Caco-2 (cell line): ENCODE measurements at regions not wholly inside any gene's neighbourhood (a gene's known extent, or its start where the extent isn't known, plus 50 kb on each side); places are given as distances from the start of the nearest gene placed in this dataset.

Source experiments
- BruUV-seq: library from RNA; stranded (reverse); fragments of 400-500 nt; replicated peaks from 2 replicates; lab custom pipeline; 2021; lab: Mats Ljungman, UMichigan
- CTCF ChIA-PET: fragments of 300-600 bp; sonication (Branson Sonifier 250); formaldehyde crosslinking; loops from one replicate; lab custom pipeline; 2022; ENCODE audit warnings: antibody characterized with exemption; lab: Charles Lee
- POLR2A ChIA-PET: fragments of 300-600 bp; sonication (Branson Sonifier 250); formaldehyde crosslinking; loops from one replicate; lab custom pipeline; 2022; ENCODE audit warnings: antibody characterized with exemption; lab: Charles Lee
- DNase-seq, 2 experiments: peaks; one replicate each; pipeline versions ENCODE4 v3.0.0 to v3.0.0-alpha.2; 2020 to 2022
- H3K27me3 ChIP-seq: replicated peaks from 2 replicates; pipeline ENCODE4 v1.6.0; 2011; ENCODE audit warnings: low read length; ENCODE audit not compliant: control insufficient read depth, insufficient read depth
- H3K36me3 ChIP-seq: 2 replicates; pipeline ENCODE4 v1.5.1; 2011; ENCODE audit warnings: low read length; ENCODE audit not compliant: control insufficient read depth, insufficient read depth
- H3K4me1 ChIP-seq: fragments of 250-450 bp; sonication (Bioruptor Pico); 2 replicates; pipeline ENCODE4 v1.5.1; 2020; ENCODE audit warnings: mild to moderate bottlenecking
- H3K4me3 ChIP-seq: 2 replicates; pipeline ENCODE4 v1.5.1; 2011; ENCODE audit warnings: low read depth, mild to moderate bottlenecking, control low read depth, low read length
- H3K9me3 ChIP-seq: fragments of 250-450 bp; sonication (Bioruptor Pico); 2 replicates; pipeline ENCODE4 v1.5.1; 2020; ENCODE audit warnings: mild to moderate bottlenecking, moderate library complexity
- H3K27ac Mint-ChIP-seq: one replicate; pipeline ENCODE4 v1.8.0; 2022; ENCODE audit warnings: mixed read lengths; ENCODE audit not compliant: unreplicated experiment
- H3K27me3 Mint-ChIP-seq: one replicate; pipeline ENCODE4 v1.8.0; 2022; ENCODE audit warnings: mixed read lengths; ENCODE audit not compliant: insufficient read depth, unreplicated experiment
- H3K36me3 Mint-ChIP-seq: one replicate; pipeline ENCODE4 v1.8.0; 2022; ENCODE audit warnings: mild to moderate bottlenecking, mixed read lengths; ENCODE audit not compliant: insufficient read depth, unreplicated experiment
- H3K4me1 Mint-ChIP-seq: one replicate; pipeline ENCODE4 v1.8.0; 2022; ENCODE audit warnings: low read depth, mixed read lengths; ENCODE audit not compliant: unreplicated experiment
- H3K4me3 Mint-ChIP-seq: one replicate; pipeline ENCODE4 v1.8.0; 2022; ENCODE audit warnings: mild to moderate bottlenecking, moderate library complexity, mixed read lengths; ENCODE audit not compliant: unreplicated experiment
- H3K9me3 Mint-ChIP-seq: one replicate; pipeline ENCODE4 v1.8.0; 2022; ENCODE audit warnings: mixed read lengths; ENCODE audit not compliant: unreplicated experiment
- intact Hi-C: fragments of 100-400 bp; cut with micrococcal nuclease; formaldehyde crosslinking; loops from one replicate; pipeline ENCODE4 v1.10.0; 2022; ENCODE audit not compliant: unreplicated experiment
- TF ChIP-seq, protein P1 (sequence below), 2 experiments: fragments of 200-600 bp in 1 of 2; IDR thresholded peaks; 1 replicate in 1 of 2; 2 replicates in 1 of 2; pipeline versions ENCODE4 v1.5.1 to v1.8.0; 2011 to 2022; ENCODE audit warnings: antibody characterized with exemption in 1 of 2, control low read depth in 1 of 2, inconsistent platforms in 1 of 2, low read depth in 1 of 2, low read length in 1 of 2, mild to moderate bottlenecking in 1 of 2, moderate library complexity in 1 of 2; ENCODE audit not compliant: insufficient read depth in 1 of 2, severe bottlenecking in 1 of 2, unreplicated experiment in 1 of 2

DNA sequence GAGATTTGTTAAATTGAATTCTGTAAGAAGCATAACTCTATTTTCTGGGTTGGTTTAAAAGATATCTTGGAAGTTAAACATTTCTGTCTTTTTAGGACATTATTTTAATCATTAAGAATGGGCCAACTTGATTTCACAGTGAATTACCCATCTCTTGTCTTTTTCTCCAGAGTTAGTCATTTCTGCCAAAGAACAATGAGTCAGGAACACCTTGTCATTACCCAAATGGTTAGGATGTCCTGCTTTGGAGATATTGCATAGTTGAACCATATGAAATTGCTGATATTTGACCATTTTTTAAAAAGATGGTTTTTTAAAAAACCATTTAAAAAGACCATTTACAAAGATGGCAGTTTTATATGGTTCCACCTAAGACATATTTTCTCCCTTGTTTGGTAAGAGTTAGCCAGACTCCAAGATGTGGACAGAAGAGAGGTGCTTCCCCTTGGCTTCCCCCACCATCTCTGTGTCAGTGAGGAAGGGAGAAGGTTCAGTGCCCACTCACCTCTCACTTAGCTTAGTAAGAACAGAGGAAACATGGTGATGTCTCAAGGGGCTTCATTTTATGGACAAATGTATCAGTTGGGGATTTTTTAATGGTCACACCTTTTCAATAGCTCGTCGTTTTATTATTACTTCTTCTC lies 103.0 kb downstream of the PCSK1 start:
- Histone ChIP-seq H3K4me1 (peaks cover 31% of the 10 kb centered on the region), H3K9me3 (no peaks in the 10 kb centered on the region), H3K4me3 (no peak overlapping the region), H3K27me3 (no peaks in the 10 kb centered on the region), H3K36me3 (no peaks in the 10 kb centered on the region)
- H3K27ac Mint-ChIP-seq = no peak overlapping the region
- no peak overlapping the region for H3K4me3 Mint-ChIP-seq
- H3K9me3 Mint-ChIP-seq = peaks cover 13% of the 10 kb centered on the region
- H3K36me3 Mint-ChIP-seq = no peaks in the 10 kb centered on the region
- DNase-seq = no peak
- no peaks in the 10 kb centered on the region for H3K27me3 Mint-ChIP-seq
- CTCF ChIA-PET = no interaction called here
- BruUV-seq = no TSS peak
- H3K4me1 Mint-ChIP-seq = peaks cover 29% of the 10 kb centered on the region
- TF ChIP-seq, protein P1, sequence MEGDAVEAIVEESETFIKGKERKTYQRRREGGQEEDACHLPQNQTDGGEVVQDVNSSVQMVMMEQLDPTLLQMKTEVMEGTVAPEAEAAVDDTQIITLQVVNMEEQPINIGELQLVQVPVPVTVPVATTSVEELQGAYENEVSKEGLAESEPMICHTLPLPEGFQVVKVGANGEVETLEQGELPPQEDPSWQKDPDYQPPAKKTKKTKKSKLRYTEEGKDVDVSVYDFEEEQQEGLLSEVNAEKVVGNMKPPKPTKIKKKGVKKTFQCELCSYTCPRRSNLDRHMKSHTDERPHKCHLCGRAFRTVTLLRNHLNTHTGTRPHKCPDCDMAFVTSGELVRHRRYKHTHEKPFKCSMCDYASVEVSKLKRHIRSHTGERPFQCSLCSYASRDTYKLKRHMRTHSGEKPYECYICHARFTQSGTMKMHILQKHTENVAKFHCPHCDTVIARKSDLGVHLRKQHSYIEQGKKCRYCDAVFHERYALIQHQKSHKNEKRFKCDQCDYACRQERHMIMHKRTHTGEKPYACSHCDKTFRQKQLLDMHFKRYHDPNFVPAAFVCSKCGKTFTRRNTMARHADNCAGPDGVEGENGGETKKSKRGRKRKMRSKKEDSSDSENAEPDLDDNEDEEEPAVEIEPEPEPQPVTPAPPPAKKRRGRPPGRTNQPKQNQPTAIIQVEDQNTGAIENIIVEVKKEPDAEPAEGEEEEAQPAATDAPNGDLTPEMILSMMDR (IDR thresholded peaks at IDR 0.05; ENCODE audit: insufficient read depth in 1 of 2, low read depth in 1 of 2, low read length in 1 of 2, severe bottlenecking in 1 of 2, unreplicated experiment in 1 of 2) = no peak
- intact Hi-C loops = loop anchor here (2.0 to 5.0 kb wide), 3 partner anchors 13 to 218 kb away; no protein-coding TSS in a partner anchor
- POLR2A ChIA-PET = no interaction called here

DNA sequence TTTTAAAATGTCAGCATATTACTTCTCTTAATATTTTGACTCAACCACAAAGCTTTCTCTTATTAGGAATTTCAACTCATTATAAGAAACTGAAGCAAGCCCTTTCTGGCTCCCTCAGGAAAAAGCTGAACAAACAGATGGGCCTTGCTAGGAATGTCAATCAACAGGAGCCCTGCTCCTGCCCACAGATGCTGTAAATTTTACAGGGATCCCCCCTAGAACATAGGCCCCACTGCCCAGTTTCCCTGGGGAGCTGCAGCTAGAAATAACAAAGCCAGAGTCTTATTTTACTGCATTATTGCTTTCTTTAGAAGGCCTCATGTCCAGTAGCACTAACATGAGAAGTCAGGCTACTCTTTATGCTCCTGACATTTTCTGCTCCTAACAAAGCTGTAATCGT lies 103.8 kb downstream of the PCSK1 start:
- no peak overlapping the region for H3K4me3 ChIP-seq
- TF ChIP-seq, protein P1 (IDR thresholded peaks at IDR 0.05; ENCODE audit: insufficient read depth in 1 of 2, low read depth in 1 of 2, low read length in 1 of 2, severe bottlenecking in 1 of 2, unreplicated experiment in 1 of 2) = no peak
- ChIA-PET POLR2A (interaction anchor here (0.6 kb wide), 1 partner anchor 241 kb away, joined by 7 read pairs; no protein-coding TSS in a partner anchor), CTCF (no interaction called here)
- DNase-seq = no peak
- Mint-ChIP-seq H3K4me3 (no peak overlapping the region), H3K27ac (no peak overlapping the region), H3K27me3 (no peaks in the 10 kb centered on the region), H3K9me3 (peaks cover 13% of the 10 kb centered on the region), H3K36me3 (no peaks in the 10 kb centered on the region), H3K4me1 (peaks cover 29% of the 10 kb centered on the region)
- H3K4me1 ChIP-seq = peaks cover 31% of the 10 kb centered on the region
- intact Hi-C loops = no loop called here
- H3K36me3 ChIP-seq = no peaks in the 10 kb centered on the region
- H3K9me3 ChIP-seq = no peaks in the 10 kb centered on the region
- no peaks in the 10 kb centered on the region for H3K27me3 ChIP-seq
- BruUV-seq = no TSS peak

DNA sequence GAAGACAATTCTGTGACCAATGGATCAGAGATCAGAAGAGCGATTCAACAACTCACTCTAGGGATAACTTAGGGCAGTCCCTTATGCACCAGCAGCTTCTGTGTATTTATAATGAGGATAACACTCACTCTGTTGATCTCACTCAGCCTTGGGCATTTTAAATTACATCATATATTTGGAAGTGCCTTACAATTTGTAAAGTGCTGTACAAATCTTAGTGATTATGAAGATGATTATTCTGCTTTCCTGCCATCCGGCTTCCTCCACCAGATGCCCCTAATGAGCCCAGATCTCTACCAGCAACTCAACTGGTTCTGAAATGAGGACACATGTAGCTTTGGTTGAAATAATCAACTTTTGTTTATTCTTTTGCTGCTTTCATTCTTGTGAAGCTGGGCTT lies 105.3 kb downstream of the PCSK1 start:
- CTCF ChIA-PET = no interaction called here
- peaks cover 23% of the 10 kb centered on the region for H3K4me1 ChIP-seq
- H3K9me3 ChIP-seq = no peaks in the 10 kb centered on the region
- BruUV-seq = no TSS peak
- H3K27ac Mint-ChIP-seq = no peak overlapping the region
- no peaks in the 10 kb centered on the region for H3K36me3 Mint-ChIP-seq
- H3K36me3 ChIP-seq = no peaks in the 10 kb centered on the region
- H3K9me3 Mint-ChIP-seq = peaks cover 13% of the 10 kb centered on the region
- peaks cover 19% of the 10 kb centered on the region for H3K4me1 Mint-ChIP-seq
- H3K4me3 Mint-ChIP-seq = no peak overlapping the region
- no peak for DNase-seq
- H3K4me3 ChIP-seq = no peak overlapping the region
- intact Hi-C loops = no loop called here
- POLR2A ChIA-PET = interaction anchor here (0.6 kb wide), 2 partner anchors 22 to 1782 kb away, joined by 4 read pairs; no protein-coding TSS in a partner anchor
- H3K27me3 ChIP-seq = no peaks in the 10 kb centered on the region
- H3K27me3 Mint-ChIP-seq = no peaks in the 10 kb centered on the region
- TF ChIP-seq, protein P1 (IDR thresholded peaks at IDR 0.05; ENCODE audit: insufficient read depth in 1 of 2, low read depth in 1 of 2, low read length in 1 of 2, severe bottlenecking in 1 of 2, unreplicated experiment in 1 of 2) = no peak
